SK-N-SH (cell line): ENCODE measurements at regions not wholly inside any gene's neighbourhood (a gene's known extent, or its start where the extent isn't known, plus 50 kb on each side); places are given as distances from the start of the nearest gene placed in this dataset.

ENCODE experiments used
- CTCF ChIA-PET: fragments of 300-600, 350-600 bp; formaldehyde crosslinking; extraction: SDS; loops from one replicate; lab custom pipeline; 2021; lab: Yijun Ruan, JAX
- POLR2A ChIA-PET: fragments of 350-600 bp; sonication (Branson Sonifier 250); formaldehyde crosslinking; extraction: SDS; loops from one replicate; lab custom pipeline; 2020; ENCODE audit warnings: antibody characterized with exemption, inconsistent platforms; lab: Yijun Ruan, JAX
- DNase-seq: peaks from one replicate; pipeline ENCODE4 v3.0.0; 2012
- H2AFZ ChIP-seq: fragments of 200-600 bp; sonication (generic); 2 replicates; pipeline ENCODE4 v1.8.1; 2016; ENCODE audit warnings: antibody characterized with exemption, mild to moderate bottlenecking, low read depth
- H3F3A ChIP-seq: fragments of 200-600 bp; sonication (generic); replicated peaks from 2 replicates; pipeline ENCODE3; 2016; ENCODE audit warnings: antibody characterized with exemption, mild to moderate bottlenecking; ENCODE audit not compliant: insufficient read depth
- H3K27ac ChIP-seq, 2 experiments: fragments of 200-500 bp in 1 of 2; fragments of 200-600 bp in 1 of 2; sonication (Bioruptor generic) in 1 of 2; sonication (generic), shearing (Covaris generic) in 1 of 2; 2 replicates each; pipeline versions ENCODE4 v1.5.1 to v1.6.1; 2014 to 2016; ENCODE audit warnings: low read depth in 2 of 2, inconsistent platforms in 1 of 2, low read length in 1 of 2, mild to moderate bottlenecking in 1 of 2, mixed read lengths in 1 of 2
- H3K27me3 ChIP-seq: fragments of 200-600 bp; sonication (generic), shearing (Covaris generic); 2 replicates; pipeline ENCODE4 v1.6.1; 2016; ENCODE audit warnings: mixed run types; ENCODE audit not compliant: insufficient read depth
- H3K36me3 ChIP-seq, 2 experiments: fragments of 200-500 bp in 1 of 2; fragments of 200-600 bp in 1 of 2; sonication (Bioruptor generic) in 1 of 2; sonication (generic) in 1 of 2; replicated peaks in 1 of 2; 2 replicates each; pipeline versions ENCODE3 to v1.5.1; 2014 to 2016; ENCODE audit warnings: low read length in 1 of 2, mild to moderate bottlenecking in 1 of 2; ENCODE audit not compliant: insufficient read depth in 2 of 2, control insufficient read depth in 1 of 2
- H3K4me1 ChIP-seq, 2 experiments: fragments of 200-500 bp in 1 of 2; fragments of 200-600 bp in 1 of 2; sonication (Bioruptor generic) in 1 of 2; sonication (generic), shearing (Covaris generic) in 1 of 2; 2 replicates each; pipeline versions ENCODE4 v1.5.1 to v1.6.1; 2014 to 2016; ENCODE audit warnings: low read depth in 1 of 2, low read length in 1 of 2, mixed run types in 1 of 2; ENCODE audit not compliant: insufficient read depth in 2 of 2, control insufficient read depth in 1 of 2
- H3K4me2 ChIP-seq: fragments of 200-600 bp; sonication (generic), shearing (Covaris generic); 2 replicates; pipeline ENCODE4 v1.6.1; 2017; ENCODE audit warnings: mixed run types
- H3K4me3 ChIP-seq, 2 experiments: fragments of 200-500 bp in 1 of 2; fragments of 200-600 bp in 1 of 2; sonication (Bioruptor generic) in 1 of 2; sonication (generic), shearing (Covaris generic) in 1 of 2; 2 replicates each; pipeline versions ENCODE4 v1.5.1 to v1.8.1; 2014 to 2016; ENCODE audit warnings: low read depth in 2 of 2, inconsistent platforms in 1 of 2, low read length in 1 of 2, mild to moderate bottlenecking in 1 of 2, mixed read lengths in 1 of 2, moderate library complexity in 1 of 2
- H3K79me2 ChIP-seq: fragments of 200-600 bp; sonication (generic); 2 replicates; pipeline ENCODE4 v1.8.1; 2017; ENCODE audit warnings: mild to moderate bottlenecking; ENCODE audit not compliant: insufficient read depth
- H3K9ac ChIP-seq: fragments of 200-600 bp; sonication (generic); 2 replicates; pipeline ENCODE4 v1.6.1; 2017; ENCODE audit warnings: mixed run types
- H3K9me2 ChIP-seq: fragments of 200-600 bp; sonication (generic); 2 replicates; pipeline ENCODE4 v1.6.1; 2017; ENCODE audit warnings: mixed run types
- H3K9me3 ChIP-seq: fragments of 200-600 bp; sonication (generic); 2 replicates; pipeline ENCODE4 v1.6.1; 2017; ENCODE audit warnings: mixed run types, mild to moderate bottlenecking, moderate library complexity
- H4K20me1 ChIP-seq: fragments of 200-600 bp; sonication (generic); 2 replicates; pipeline ENCODE4 v1.6.1; 2017; ENCODE audit warnings: mild to moderate bottlenecking, mixed run types; ENCODE audit not compliant: insufficient read depth
- CHD2 ChIP-seq: fragments of 150-350 bp; IDR thresholded peaks from 2 replicates; pipeline ENCODE4 v1.6.1; 2018; ENCODE audit warnings: low read length; ENCODE audit not compliant: partially characterized antibody
- ELF1 ChIP-seq: IDR thresholded peaks from 2 replicates; pipeline ENCODE4 v1.4.0; 2012
- EP300 ChIP-seq, 2 experiments: IDR thresholded peaks; 2 replicates each; pipeline versions ENCODE4 v1.4.0 to v1.6.1; 2012; ENCODE audit warnings: borderline replicate concordance in 1 of 2, low read depth in 1 of 2, low read length in 1 of 2
- EZH2phosphoT487 ChIP-seq: fragments of 200-600 bp; sonication (generic); IDR thresholded peaks from 2 replicates; pipeline ENCODE4 v1.6.1; 2017; ENCODE audit warnings: low read depth, mixed run types, mild to moderate bottlenecking, antibody characterized with exemption, moderate library complexity, borderline replicate concordance
- FOXJ3 ChIP-seq: sonication (generic); formaldehyde crosslinking; IDR thresholded peaks from 2 replicates; pipeline ENCODE4 v1.5.1; 2020; ENCODE audit warnings: mild to moderate bottlenecking, missing genetic modification reagents
- GATA2 ChIP-seq: sonication (generic); formaldehyde crosslinking; IDR thresholded peaks from 2 replicates; pipeline ENCODE4 v1.5.0; 2020; ENCODE audit warnings: mild to moderate bottlenecking, missing genetic modification reagents
- MEF2A ChIP-seq: IDR thresholded peaks from 2 replicates; pipeline ENCODE4 v1.4.0; 2012; ENCODE audit warnings: low read depth, borderline replicate concordance
- POLR2AphosphoS5 ChIP-seq: IDR thresholded peaks from 2 replicates; pipeline ENCODE4 v1.6.1; 2012; ENCODE audit warnings: low read depth, low read length
- TAF1 ChIP-seq: IDR thresholded peaks from 2 replicates; pipeline ENCODE4 v1.6.1; 2012; ENCODE audit warnings: low read depth, mild to moderate bottlenecking, low read length, moderate library complexity, borderline replicate concordance
- YY1 ChIP-seq: IDR thresholded peaks from 2 replicates; pipeline ENCODE4 v1.4.0; 2012; ENCODE audit warnings: low read depth, mild to moderate bottlenecking
- WGBS: methylation state at CpG from one replicate; pipeline ENCODE4 v1.1.6; 2017; ENCODE audit warnings: low lambda C conversion rate; 5-methylcytosine and 5-hydroxymethylcytosine counted together
- TF ChIP-seq, protein P1 (sequence below): IDR thresholded peaks from 2 replicates; pipeline ENCODE4; 2012
- TF ChIP-seq, protein P2 (sequence below): IDR thresholded peaks from 2 replicates; pipeline ENCODE4 v1.4.0; 2012; ENCODE audit warnings: low read depth, borderline replicate concordance
- TF ChIP-seq, protein P3 (sequence below): fragments of 200-600 bp; sonication (generic); IDR thresholded peaks from 2 replicates; pipeline ENCODE4 v1.6.1; 2017; ENCODE audit warnings: antibody characterized with exemption, mild to moderate bottlenecking, moderate library complexity
- TF ChIP-seq, protein P4 (sequence below): fragments of 150-350 bp; IDR thresholded peaks from 2 replicates; pipeline ENCODE4 v1.6.1; 2016; ENCODE audit warnings: mild to moderate bottlenecking, low read depth, low read length

DNA sequence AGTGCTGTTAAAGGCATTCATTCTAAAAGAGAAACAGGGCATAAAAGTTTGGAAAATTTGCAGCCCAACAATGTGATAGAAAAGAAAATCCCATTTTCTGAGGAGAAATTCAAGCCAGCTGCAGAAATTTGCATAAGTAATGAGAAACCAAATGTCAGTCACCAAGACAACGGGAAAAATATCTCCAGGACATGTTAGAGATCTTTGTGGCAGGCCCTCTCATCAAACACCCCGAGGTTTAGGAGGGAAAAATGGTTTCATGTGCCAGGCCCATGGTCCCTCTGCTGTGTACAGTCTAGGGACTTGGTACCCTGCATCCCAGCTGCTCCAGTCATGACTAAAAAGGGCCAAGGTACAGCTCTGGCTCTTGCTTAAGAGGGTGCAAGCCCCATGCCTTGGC is 251.0 kb upstream of the FAR2 start:
- Histone ChIP-seq H3K4me3 (no peak overlapping the region), H4K20me1 (no peaks in the 10 kb centered on the region), H3K36me3 (no peaks in the 10 kb centered on the region), H3K79me2 (no peaks in the 10 kb centered on the region), H3K9me2 (no peaks in the 10 kb centered on the region), H3K27me3 (no peaks in the 10 kb centered on the region), H3K4me1 (no peaks in the 10 kb centered on the region; a peak in 1 of 4 replicates), H2AFZ (no peak overlapping the region), H3K4me2 (no peak overlapping the region), H3K9me3 (no peaks in the 10 kb centered on the region), H3K9ac (no peak overlapping the region), H3K27ac (no peak overlapping the region), H3F3A (peaks cover 4% of the 10 kb centered on the region)
- WGBS: 29% methylated on average over 2 of the region's 2 CpGs
- CTCF ChIA-PET: interaction anchor here (1.0 kb wide), 1 partner anchor 127 kb away, joined by 4 read pairs; no protein-coding TSS in a partner anchor
- POLR2A ChIA-PET: no interaction called here
- no peak for DNase-seq
- TF ChIP-seq EP300 (IDR thresholded peaks at IDR 0.05; ENCODE audit: borderline replicate concordance in 1 of 2, low read depth in 1 of 2, low read length in 1 of 2) (no peak), TAF1 (no peak), CHD2 (no peak), GATA2 (no peak), YY1 (no peak)
- TF ChIP-seq, protein P1, sequence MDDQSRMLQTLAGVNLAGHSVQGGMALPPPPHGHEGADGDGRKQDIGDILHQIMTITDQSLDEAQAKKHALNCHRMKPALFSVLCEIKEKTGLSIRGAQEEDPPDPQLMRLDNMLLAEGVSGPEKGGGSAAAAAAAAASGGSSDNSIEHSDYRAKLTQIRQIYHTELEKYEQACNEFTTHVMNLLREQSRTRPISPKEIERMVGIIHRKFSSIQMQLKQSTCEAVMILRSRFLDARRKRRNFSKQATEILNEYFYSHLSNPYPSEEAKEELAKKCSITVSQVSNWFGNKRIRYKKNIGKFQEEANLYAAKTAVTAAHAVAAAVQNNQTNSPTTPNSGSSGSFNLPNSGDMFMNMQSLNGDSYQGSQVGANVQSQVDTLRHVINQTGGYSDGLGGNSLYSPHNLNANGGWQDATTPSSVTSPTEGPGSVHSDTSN: no peak
- TF ChIP-seq, protein P2, sequence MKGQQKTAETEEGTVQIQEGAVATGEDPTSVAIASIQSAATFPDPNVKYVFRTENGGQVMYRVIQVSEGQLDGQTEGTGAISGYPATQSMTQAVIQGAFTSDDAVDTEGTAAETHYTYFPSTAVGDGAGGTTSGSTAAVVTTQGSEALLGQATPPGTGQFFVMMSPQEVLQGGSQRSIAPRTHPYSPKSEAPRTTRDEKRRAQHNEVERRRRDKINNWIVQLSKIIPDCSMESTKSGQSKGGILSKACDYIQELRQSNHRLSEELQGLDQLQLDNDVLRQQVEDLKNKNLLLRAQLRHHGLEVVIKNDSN: no peak
- TF ChIP-seq, protein P3, sequence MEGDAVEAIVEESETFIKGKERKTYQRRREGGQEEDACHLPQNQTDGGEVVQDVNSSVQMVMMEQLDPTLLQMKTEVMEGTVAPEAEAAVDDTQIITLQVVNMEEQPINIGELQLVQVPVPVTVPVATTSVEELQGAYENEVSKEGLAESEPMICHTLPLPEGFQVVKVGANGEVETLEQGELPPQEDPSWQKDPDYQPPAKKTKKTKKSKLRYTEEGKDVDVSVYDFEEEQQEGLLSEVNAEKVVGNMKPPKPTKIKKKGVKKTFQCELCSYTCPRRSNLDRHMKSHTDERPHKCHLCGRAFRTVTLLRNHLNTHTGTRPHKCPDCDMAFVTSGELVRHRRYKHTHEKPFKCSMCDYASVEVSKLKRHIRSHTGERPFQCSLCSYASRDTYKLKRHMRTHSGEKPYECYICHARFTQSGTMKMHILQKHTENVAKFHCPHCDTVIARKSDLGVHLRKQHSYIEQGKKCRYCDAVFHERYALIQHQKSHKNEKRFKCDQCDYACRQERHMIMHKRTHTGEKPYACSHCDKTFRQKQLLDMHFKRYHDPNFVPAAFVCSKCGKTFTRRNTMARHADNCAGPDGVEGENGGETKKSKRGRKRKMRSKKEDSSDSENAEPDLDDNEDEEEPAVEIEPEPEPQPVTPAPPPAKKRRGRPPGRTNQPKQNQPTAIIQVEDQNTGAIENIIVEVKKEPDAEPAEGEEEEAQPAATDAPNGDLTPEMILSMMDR: no peak

DNA sequence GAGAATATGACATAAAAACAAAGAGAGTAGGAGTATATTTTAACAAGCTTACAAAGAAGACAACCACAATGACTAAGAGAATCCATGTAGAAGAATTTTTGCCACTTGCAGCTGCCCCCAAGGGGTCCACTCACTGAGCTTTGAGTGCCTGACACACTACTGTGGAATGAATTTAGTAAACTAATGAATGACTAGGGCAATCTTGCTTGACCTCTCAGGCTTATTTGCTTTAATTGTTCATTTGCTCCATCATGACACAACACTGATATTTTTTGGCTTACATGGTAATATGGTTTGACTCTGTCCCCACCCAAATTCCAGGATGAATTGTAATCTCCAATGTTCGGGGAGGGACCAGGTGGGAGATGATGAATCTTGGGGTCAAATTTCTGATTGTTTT is 249.1 kb upstream of the FAR2 start:
- CTCF ChIA-PET: no interaction called here
- no peak for DNase-seq
- TF ChIP-seq YY1 (no peak), CHD2 (no peak), FOXJ3 (no peak), TAF1 (no peak), ELF1 (no peak), EP300 (IDR thresholded peaks at IDR 0.05; ENCODE audit: borderline replicate concordance in 1 of 2, low read depth in 1 of 2, low read length in 1 of 2) (peak in 1 of 2 experiments; percentile 37; a peak in 1 of 4 replicates), EZH2phosphoT487 (no peak), POLR2AphosphoS5 (no peak), GATA2 (no peak), MEF2A (no peak)
- TF ChIP-seq, protein P1: peak; percentile 52
- TF ChIP-seq, protein P4, sequence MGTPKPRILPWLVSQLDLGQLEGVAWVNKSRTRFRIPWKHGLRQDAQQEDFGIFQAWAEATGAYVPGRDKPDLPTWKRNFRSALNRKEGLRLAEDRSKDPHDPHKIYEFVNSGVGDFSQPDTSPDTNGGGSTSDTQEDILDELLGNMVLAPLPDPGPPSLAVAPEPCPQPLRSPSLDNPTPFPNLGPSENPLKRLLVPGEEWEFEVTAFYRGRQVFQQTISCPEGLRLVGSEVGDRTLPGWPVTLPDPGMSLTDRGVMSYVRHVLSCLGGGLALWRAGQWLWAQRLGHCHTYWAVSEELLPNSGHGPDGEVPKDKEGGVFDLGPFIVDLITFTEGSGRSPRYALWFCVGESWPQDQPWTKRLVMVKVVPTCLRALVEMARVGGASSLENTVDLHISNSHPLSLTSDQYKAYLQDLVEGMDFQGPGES: no peak
- TF ChIP-seq, protein P2: no peak

More for the DNA sequence above, 249.1 kb upstream of the FAR2 start:
- Histone ChIP-seq H3K27ac (peak overlapping the region in 1 of 2 experiments; percentile 57; a peak in 2 of 4 replicates), H3K9ac (no peak overlapping the region), H3K4me3 (no peak overlapping the region), H3K27me3 (no peaks in the 10 kb centered on the region), H3K79me2 (no peaks in the 10 kb centered on the region), H2AFZ (no peak overlapping the region), H3K9me3 (no peaks in the 10 kb centered on the region), H3K9me2 (no peaks in the 10 kb centered on the region), H4K20me1 (no peaks in the 10 kb centered on the region), H3K4me1 (no peaks in the 10 kb centered on the region; a peak in 1 of 4 replicates), H3K36me3 (no peaks in the 10 kb centered on the region), H3K4me2 (no peak overlapping the region), H3F3A (peaks cover 4% of the 10 kb centered on the region)
- POLR2A ChIA-PET: no interaction called here
- 37% methylated on average over 1 of the region's 1 CpG for WGBS
